ENCODE measurements at regions not wholly inside any gene's neighbourhood (a gene's known extent, or its start where the extent isn't known, plus 50 kb on each side); places are given as distances from the start of the nearest gene placed in this dataset.

GRCh38 chr16:72646615-72647014 lies 401.3 kb downstream of the ZFHX3 start:
- TF ChIP-seq POLR2A (IDR thresholded peaks at IDR 0.05; ENCODE audit: borderline replicate concordance, extremely low read depth, insufficient read depth, insufficient read length), result no peak
- no peak for TF ChIP-seq CTCF (IDR thresholded peaks at IDR 0.05 in 2 of 3, conservative IDR thresholded peaks at IDR 0.05 in 1 of 3; ENCODE audit: borderline replicate concordance in 1 of 3, insufficient read depth in 1 of 3, low read depth in 2 of 3, low read length in 2 of 3)
- TF ChIP-seq ZFX (IDR thresholded peaks at IDR 0.05), result no peak
- no peak for TF ChIP-seq EZH2 (IDR thresholded peaks at IDR 0.05)
- no peak for TF ChIP-seq RAD21 (IDR thresholded peaks at IDR 0.05; ENCODE audit: low read depth)
- no peak for TF ChIP-seq EZH2phosphoT487 (IDR thresholded peaks at IDR 0.05; ENCODE audit: borderline replicate concordance)
- no peak for TF ChIP-seq POLR2AphosphoS5 (IDR thresholded peaks at IDR 0.05; ENCODE audit: low read depth, low read length)
- no peak for TF ChIP-seq CEBPB (IDR thresholded peaks at IDR 0.05; ENCODE audit: low read depth)
- TF ChIP-seq TCF7L2 (IDR thresholded peaks at IDR 0.05; ENCODE audit: borderline replicate concordance, extremely low read depth, insufficient read depth, insufficient read length), result no peak
- TF ChIP-seq MAX (IDR thresholded peaks at IDR 0.05), result no peak
- TF ChIP-seq SP1 (IDR thresholded peaks at IDR 0.05; ENCODE audit: low read depth), result no peak

Data from HCT116 (cell line).